ENCODE measurements at regions not wholly inside any gene's neighbourhood (a gene's known extent, or its start where the extent isn't known, plus 50 kb on each side); places are given as distances from the start of the nearest gene placed in this dataset.

DNA sequence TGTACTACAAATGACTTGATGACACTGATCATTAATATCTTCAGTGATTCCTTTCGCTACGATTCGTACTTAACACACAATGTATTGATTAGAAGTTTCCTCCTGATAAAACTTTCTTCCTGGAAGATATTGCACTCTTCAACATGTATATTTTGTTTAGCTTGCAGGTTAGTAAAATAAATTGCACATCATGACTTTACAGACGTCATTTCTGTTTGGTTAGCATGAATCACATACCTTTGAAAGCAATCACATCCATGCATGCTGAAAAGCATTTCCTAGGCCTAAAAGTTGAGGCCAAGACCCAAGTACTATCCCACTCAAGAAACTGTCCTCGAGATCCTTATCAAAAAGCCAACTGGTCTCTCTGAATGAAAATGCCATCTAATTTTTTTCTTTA, 1841.0 kb upstream of the PCDH7 start:
- WGBS, 2 experiments (ENCODE audit: low coverage in 1 of 2, low lambda C conversion rate in 2 of 2, missing lambda C conversion rate in 2 of 2): 11 to 22% methylated on average over 5 of the region's 5 CpGs
- TF ChIP-seq EZH2phosphoT487 (IDR thresholded peaks at IDR 0.05; ENCODE audit: insufficient read depth, low read depth) (no peak), EZH2 (IDR thresholded peaks at IDR 0.05; ENCODE audit: insufficient read depth, poor library complexity, severe bottlenecking) (no peak)
- no peaks in the 10 kb centered on the region for H3K4me1 ChIP-seq (ENCODE audit: insufficient read depth)
- H3K4me3 ChIP-seq: no peak overlapping the region
- no peaks in the 10 kb centered on the region for H3K36me3 ChIP-seq (ENCODE audit: low read depth)
- H2AFZ ChIP-seq: no peak overlapping the region
- DNase-seq: peak; percentile 1
- no peaks in the 10 kb centered on the region for H3F3A ChIP-seq (ENCODE audit: insufficient read depth)
- no peak overlapping the region for H3K4me2 ChIP-seq (ENCODE audit: unreplicated experiment)
- H3K27me3 ChIP-seq (replicated peaks; ENCODE audit: insufficient read depth): no peaks in the 10 kb centered on the region
- in situ Hi-C loops (cut with MboI): no loop called here
- no peaks in the 10 kb centered on the region for H3K9me2 ChIP-seq (ENCODE audit: insufficient read depth)
- no peaks in the 10 kb centered on the region for H4K20me1 ChIP-seq (ENCODE audit: insufficient read depth)
- no peaks in the 10 kb centered on the region for H3K79me2 ChIP-seq (ENCODE audit: insufficient read depth)
- no peak overlapping the region for H3K27ac ChIP-seq
- no peaks in the 10 kb centered on the region for H3K9me3 ChIP-seq (ENCODE audit: low read depth)
- H3K9ac ChIP-seq: no peak overlapping the region

DNA sequence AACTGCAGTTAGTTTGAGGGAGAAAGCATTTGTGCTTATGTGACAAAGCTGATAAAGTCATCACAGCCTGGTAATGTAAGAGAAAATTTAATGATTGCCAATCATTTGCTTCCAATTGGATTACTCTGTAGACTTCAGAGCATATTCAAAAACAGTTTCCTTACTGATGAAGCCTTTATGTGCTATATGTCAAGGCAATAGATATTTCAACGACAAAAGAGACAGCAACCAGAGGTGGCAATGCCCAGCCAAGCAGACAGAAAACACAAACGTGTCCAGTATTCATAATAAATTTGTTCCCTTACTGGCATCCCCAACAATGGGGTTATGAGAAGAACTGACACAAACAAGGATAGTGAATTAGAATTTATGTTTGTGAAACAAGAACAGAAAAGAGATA, 1840.3 kb upstream of the PCDH7 start:
- Histone ChIP-seq H3K27ac (no peak overlapping the region), H3K4me1 (ENCODE audit: insufficient read depth) (no peaks in the 10 kb centered on the region), H2AFZ (no peak overlapping the region), H3K9ac (no peak overlapping the region), H3F3A (ENCODE audit: insufficient read depth) (no peaks in the 10 kb centered on the region), H4K20me1 (ENCODE audit: insufficient read depth) (no peaks in the 10 kb centered on the region), H3K4me3 (no peak overlapping the region), H3K9me3 (ENCODE audit: low read depth) (no peaks in the 10 kb centered on the region), H3K27me3 (replicated peaks; ENCODE audit: insufficient read depth) (no peaks in the 10 kb centered on the region), H3K4me2 (ENCODE audit: unreplicated experiment) (no peak overlapping the region), H3K79me2 (ENCODE audit: insufficient read depth) (no peaks in the 10 kb centered on the region), H3K36me3 (ENCODE audit: low read depth) (no peaks in the 10 kb centered on the region), H3K9me2 (ENCODE audit: insufficient read depth) (no peaks in the 10 kb centered on the region)
- WGBS, 2 experiments (ENCODE audit: low coverage in 1 of 2, low lambda C conversion rate in 2 of 2, missing lambda C conversion rate in 2 of 2): 5 to 8% methylated on average over 2 of the region's 2 CpGs
- TF ChIP-seq EZH2 (IDR thresholded peaks at IDR 0.05; ENCODE audit: insufficient read depth, poor library complexity, severe bottlenecking) (no peak), EZH2phosphoT487 (IDR thresholded peaks at IDR 0.05; ENCODE audit: insufficient read depth, low read depth) (no peak)
- no peak for DNase-seq
- in situ Hi-C loops (cut with MboI): no loop called here

DNA sequence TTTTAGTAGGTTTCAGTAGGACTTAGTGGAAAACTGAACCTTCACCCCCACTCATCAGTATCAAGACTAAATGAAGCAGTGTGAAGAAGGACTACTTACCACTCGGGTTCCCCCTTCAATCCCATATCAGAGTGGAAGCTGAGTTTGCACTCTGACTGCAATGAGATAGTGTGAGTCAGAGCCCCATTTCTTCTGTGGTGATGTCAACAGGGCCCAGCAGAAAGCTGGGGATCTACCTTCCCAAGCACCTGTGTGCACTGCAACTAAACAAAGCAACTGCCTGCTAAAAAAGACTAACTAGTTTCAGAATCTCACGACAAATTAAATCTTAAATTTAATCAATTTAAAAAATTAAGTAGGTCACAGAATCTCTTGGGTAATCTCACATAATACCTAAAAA, 1837.0 kb upstream of the PCDH7 start:
- in situ Hi-C loops (cut with MboI): no loop called here

DNA sequence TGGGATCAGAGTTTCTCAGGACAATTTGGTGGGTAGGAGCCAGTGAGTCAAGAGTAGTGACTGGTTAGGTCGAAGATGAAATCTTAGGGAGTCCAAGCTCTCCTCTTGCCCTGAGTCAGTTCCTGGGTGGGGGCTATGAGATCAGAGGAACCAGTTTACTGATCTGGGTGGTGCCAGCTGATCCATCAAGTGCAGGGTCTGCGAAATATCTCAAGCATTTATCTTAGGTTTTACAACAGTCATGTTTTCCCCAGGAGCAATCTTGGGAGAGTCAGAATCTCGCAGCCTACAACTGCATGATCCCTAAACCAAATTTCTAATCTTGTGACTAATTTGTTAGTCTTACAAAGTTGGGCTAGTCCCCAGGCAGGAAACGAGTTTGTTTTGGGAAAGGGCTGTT, 1833.2 kb upstream of the PCDH7 start:
- no peaks in the 10 kb centered on the region for H3K4me1 ChIP-seq (ENCODE audit: insufficient read depth)
- no peaks in the 10 kb centered on the region for H3K27me3 ChIP-seq (replicated peaks; ENCODE audit: insufficient read depth)
- H3F3A ChIP-seq (ENCODE audit: insufficient read depth): no peaks in the 10 kb centered on the region
- H4K20me1 ChIP-seq (ENCODE audit: insufficient read depth): no peaks in the 10 kb centered on the region
- 0 out of 2 replicates have a peak overlapping the region, but pooled peaks have one; percentile 5 for H3K4me3 ChIP-seq
- no peaks in the 10 kb centered on the region for H3K36me3 ChIP-seq (ENCODE audit: low read depth)
- no peak for TF ChIP-seq EZH2phosphoT487 (IDR thresholded peaks at IDR 0.05; ENCODE audit: insufficient read depth, low read depth)
- TF ChIP-seq EZH2 (IDR thresholded peaks at IDR 0.05; ENCODE audit: insufficient read depth, poor library complexity, severe bottlenecking): no peak
- H3K9me3 ChIP-seq (ENCODE audit: low read depth): no peaks in the 10 kb centered on the region
- H3K79me2 ChIP-seq (ENCODE audit: insufficient read depth): no peaks in the 10 kb centered on the region
- H3K4me2 ChIP-seq (ENCODE audit: unreplicated experiment): no peak overlapping the region
- peak; percentile 52 for DNase-seq
- H3K9me2 ChIP-seq (ENCODE audit: insufficient read depth): no peaks in the 10 kb centered on the region
- peak overlapping the region; percentile 55 for H3K27ac ChIP-seq
- H3K9ac ChIP-seq: no peak overlapping the region
- in situ Hi-C loops (cut with MboI): no loop called here
- peak overlapping the region; percentile 40 for H2AFZ ChIP-seq
- 1 to 5% methylated on average over 4 of the region's 4 CpGs for WGBS, 2 experiments (ENCODE audit: low coverage in 1 of 2, low lambda C conversion rate in 2 of 2, missing lambda C conversion rate in 2 of 2)

More for the DNA sequence above, 1837.0 kb upstream of the PCDH7 start:
- H3K9me3 ChIP-seq (ENCODE audit: low read depth): no peaks in the 10 kb centered on the region
- no peaks in the 10 kb centered on the region for H3K79me2 ChIP-seq (ENCODE audit: insufficient read depth)
- no peak overlapping the region for H3K27ac ChIP-seq
- no peak overlapping the region for H2AFZ ChIP-seq
- no peaks in the 10 kb centered on the region for H4K20me1 ChIP-seq (ENCODE audit: insufficient read depth)
- TF ChIP-seq EZH2 (IDR thresholded peaks at IDR 0.05; ENCODE audit: insufficient read depth, poor library complexity, severe bottlenecking) (no peak), EZH2phosphoT487 (IDR thresholded peaks at IDR 0.05; ENCODE audit: insufficient read depth, low read depth) (no peak)
- H3K4me1 ChIP-seq (ENCODE audit: insufficient read depth): no peaks in the 10 kb centered on the region
- no peaks in the 10 kb centered on the region for H3K9me2 ChIP-seq (ENCODE audit: insufficient read depth)
- H3K36me3 ChIP-seq (ENCODE audit: low read depth): no peaks in the 10 kb centered on the region
- no peak overlapping the region for H3K9ac ChIP-seq
- H3K4me3 ChIP-seq: no peak overlapping the region
- 17 to 24% methylated on average over 2 of the region's 2 CpGs for WGBS, 2 experiments (ENCODE audit: low coverage in 1 of 2, low lambda C conversion rate in 2 of 2, missing lambda C conversion rate in 2 of 2)
- no peak for DNase-seq
- H3K27me3 ChIP-seq (replicated peaks; ENCODE audit: insufficient read depth): no peaks in the 10 kb centered on the region
- H3K4me2 ChIP-seq (ENCODE audit: unreplicated experiment): no peak overlapping the region
- no peaks in the 10 kb centered on the region for H3F3A ChIP-seq (ENCODE audit: insufficient read depth)
